Epithelial cell of esophagus (primary cell): ENCODE measurements at regions not wholly inside any gene's neighbourhood (a gene's known extent, or its start where the extent isn't known, plus 50 kb on each side); places are given as distances from the start of the nearest gene placed in this dataset.

ENCODE experiments used
- DNase-seq: peaks from one replicate; pipeline ENCODE4 v3.0.0; 2010; ENCODE audit warnings: low read depth
- H3K4me3 ChIP-seq: 2 replicates; pipeline ENCODE4 v1.5.1; 2011; ENCODE audit warnings: mild to moderate bottlenecking, low read length, control low read depth
- CTCF ChIP-seq: IDR thresholded peaks from 2 replicates; pipeline ENCODE4 v1.5.1; 2011; ENCODE audit warnings: low read depth, mild to moderate bottlenecking, low read length, control low read depth, inconsistent platforms; ENCODE audit not compliant: insufficient read depth; ENCODE audit errors: missing control alignments

GRCh38 chr12:25734529-25735180, 181.6 kb upstream of the LMNTD1 start:
- H3K4me3 ChIP-seq, result no peak overlapping the region
- DNase-seq, result no peak
- no peak for TF ChIP-seq CTCF

GRCh38 chr12:25740617-25741016, 187.5 kb upstream of the LMNTD1 start:
- no peak for DNase-seq
- no peak for TF ChIP-seq CTCF
- H3K4me3 ChIP-seq, result no peak overlapping the region

- no peak overlapping the region for H3K4me3 ChIP-seq
- DNase-seq, result no peak
- TF ChIP-seq CTCF, result no peak
Observed at GRCh38 chr12:25741917-25742316, 188.8 kb upstream of the LMNTD1 start.

- TF ChIP-seq CTCF, result no peak
- DNase-seq, result no peak
- no peak overlapping the region for H3K4me3 ChIP-seq
Observed at GRCh38 chr12:25743679-25744215, 190.7 kb upstream of the LMNTD1 start.

- H3K4me3 ChIP-seq, result no peak overlapping the region
Observed at GRCh38 chr12:25744313-25744712, 191.2 kb upstream of the LMNTD1 start.

GRCh38 chr12:25745281-25745680, 192.2 kb upstream of the LMNTD1 start:
- DNase-seq, result no peak
- TF ChIP-seq CTCF, result no peak
- no peak overlapping the region for H3K4me3 ChIP-seq

More at GRCh38 chr12:25744313-25744712, 191.2 kb upstream of the LMNTD1 start:
- no peak for DNase-seq
- no peak for TF ChIP-seq CTCF

- no peak for DNase-seq
- H3K4me3 ChIP-seq, result no peak overlapping the region
- TF ChIP-seq CTCF, result no peak
Observed at GRCh38 chr12:25746131-25746530, 193.0 kb upstream of the LMNTD1 start.
